OCI-LY3 (cell line): ENCODE measurements at regions not wholly inside any gene's neighbourhood (a gene's known extent, or its start where the extent isn't known, plus 50 kb on each side); places are given as distances from the start of the nearest gene placed in this dataset.

Experiments used
- EZH2phosphoT487 ChIP-seq: fragments of 200-600 bp; shearing (Covaris generic); IDR thresholded peaks from 2 replicates; pipeline ENCODE4 v1.6.1; 2018; ENCODE audit warnings: antibody characterized with exemption, mixed run types, low read depth
- TF ChIP-seq, protein P1 (sequence below): fragments of 200-600, 300-600 bp; sonication (generic); IDR thresholded peaks from 2 replicates; pipeline ENCODE4 v1.5.1; 2014; ENCODE audit warnings: antibody characterized with exemption, low read length, low read depth

DNA sequence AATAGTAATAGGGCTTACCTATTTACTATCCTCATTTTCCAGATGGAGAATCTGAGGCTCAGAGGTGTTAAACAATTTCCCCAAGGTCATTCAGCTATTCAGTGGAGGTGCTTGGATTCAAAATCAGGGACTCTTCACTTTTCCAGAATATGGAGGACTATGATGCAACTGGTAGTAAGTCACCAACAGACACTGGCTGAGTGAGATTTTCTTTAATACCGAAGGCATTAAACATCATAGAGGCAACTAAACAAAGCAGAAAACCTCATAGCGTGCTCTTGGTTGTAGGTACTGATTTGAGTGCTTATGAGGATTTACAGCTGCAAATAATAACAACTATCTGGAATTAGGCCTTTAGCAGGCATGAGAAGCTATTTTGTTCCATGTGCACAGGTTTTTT lies 134.4 kb downstream of the DLEU7 start:
- TF ChIP-seq, protein P1, sequence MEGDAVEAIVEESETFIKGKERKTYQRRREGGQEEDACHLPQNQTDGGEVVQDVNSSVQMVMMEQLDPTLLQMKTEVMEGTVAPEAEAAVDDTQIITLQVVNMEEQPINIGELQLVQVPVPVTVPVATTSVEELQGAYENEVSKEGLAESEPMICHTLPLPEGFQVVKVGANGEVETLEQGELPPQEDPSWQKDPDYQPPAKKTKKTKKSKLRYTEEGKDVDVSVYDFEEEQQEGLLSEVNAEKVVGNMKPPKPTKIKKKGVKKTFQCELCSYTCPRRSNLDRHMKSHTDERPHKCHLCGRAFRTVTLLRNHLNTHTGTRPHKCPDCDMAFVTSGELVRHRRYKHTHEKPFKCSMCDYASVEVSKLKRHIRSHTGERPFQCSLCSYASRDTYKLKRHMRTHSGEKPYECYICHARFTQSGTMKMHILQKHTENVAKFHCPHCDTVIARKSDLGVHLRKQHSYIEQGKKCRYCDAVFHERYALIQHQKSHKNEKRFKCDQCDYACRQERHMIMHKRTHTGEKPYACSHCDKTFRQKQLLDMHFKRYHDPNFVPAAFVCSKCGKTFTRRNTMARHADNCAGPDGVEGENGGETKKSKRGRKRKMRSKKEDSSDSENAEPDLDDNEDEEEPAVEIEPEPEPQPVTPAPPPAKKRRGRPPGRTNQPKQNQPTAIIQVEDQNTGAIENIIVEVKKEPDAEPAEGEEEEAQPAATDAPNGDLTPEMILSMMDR = no peak
- TF ChIP-seq EZH2phosphoT487 = no peak
